Effector memory CD4-positive, alpha-beta T cell (primary cell): ENCODE measurements at regions not wholly inside any gene's neighbourhood (a gene's known extent, or its start where the extent isn't known, plus 50 kb on each side); places are given as distances from the start of the nearest gene placed in this dataset.

Experiments
- DNase-seq, 3 donors: peaks; one replicate each; pipeline ENCODE4 v3.0.0-alpha.2; 2020
- H3K27ac ChIP-seq: 2 replicates; pipeline ENCODE4 v1.7.0; 2013; ENCODE audit warnings: mild to moderate bottlenecking, low read length, moderate library complexity; ENCODE audit not compliant: insufficient read depth, poor library complexity, severe bottlenecking
- H3K27me3 ChIP-seq: replicated peaks from 2 replicates; pipeline ENCODE4 v1.7.0; 2013; ENCODE audit warnings: mild to moderate bottlenecking, low read length; ENCODE audit not compliant: insufficient read depth, control insufficient read depth, poor library complexity, severe bottlenecking
- H3K36me3 ChIP-seq: 2 replicates; pipeline ENCODE4 v1.7.0; 2013; ENCODE audit warnings: mild to moderate bottlenecking, low read length, moderate library complexity; ENCODE audit not compliant: control insufficient read depth, insufficient read depth
- H3K4me1 ChIP-seq: 2 replicates; pipeline ENCODE4 v1.7.0; 2013; ENCODE audit warnings: low read length, mild to moderate bottlenecking; ENCODE audit not compliant: control insufficient read depth, insufficient read depth, poor library complexity, severe bottlenecking
- H3K4me3 ChIP-seq: 2 replicates; pipeline ENCODE4 v1.7.0; 2013; ENCODE audit warnings: low read length, low read depth, mild to moderate bottlenecking; ENCODE audit not compliant: insufficient read depth, poor library complexity, severe bottlenecking
- H3K9me3 ChIP-seq: 2 replicates; pipeline ENCODE4 v1.7.0; 2013; ENCODE audit warnings: mild to moderate bottlenecking, low read length, moderate library complexity; ENCODE audit not compliant: control insufficient read depth

DNA sequence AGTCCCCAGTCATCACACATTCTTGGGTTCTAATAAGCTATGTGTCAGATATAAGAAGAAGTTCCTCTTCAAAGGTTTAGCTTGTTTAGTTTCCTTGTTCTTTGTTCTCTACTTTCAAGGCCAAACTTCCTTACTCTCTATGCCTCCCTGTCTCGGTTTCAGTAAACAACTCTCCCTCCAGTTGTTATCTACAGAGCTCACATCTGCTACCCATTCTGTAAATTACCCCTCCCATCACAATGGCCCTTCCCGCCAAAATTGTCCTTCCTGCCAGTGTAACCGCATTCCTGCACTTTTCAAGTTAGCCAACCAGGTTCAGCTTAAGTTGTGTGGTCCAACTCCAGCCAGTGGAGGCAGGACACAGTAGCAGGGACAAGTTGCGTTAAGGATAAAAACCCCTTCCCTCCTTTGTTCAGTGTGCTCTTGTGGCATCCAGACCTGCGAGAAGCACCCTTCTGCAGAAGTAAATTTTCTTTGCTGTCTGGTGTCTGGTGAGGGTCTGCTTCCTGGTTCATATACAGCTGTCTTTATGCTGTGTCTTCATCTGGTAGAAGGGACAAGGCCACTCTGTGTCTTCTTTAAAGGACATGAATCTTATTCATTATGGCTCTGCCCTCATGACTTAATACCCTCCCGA lies 342.1 kb upstream of the GRM7 start:
- Histone ChIP-seq H3K36me3 (no peaks in the 10 kb centered on the region), H3K27me3 (no peaks in the 10 kb centered on the region), H3K9me3 (no peaks in the 10 kb centered on the region), H3K4me1 (no peaks in the 10 kb centered on the region), H3K4me3 (no peak overlapping the region), H3K27ac (no peak overlapping the region)
- no peak for DNase-seq

DNA sequence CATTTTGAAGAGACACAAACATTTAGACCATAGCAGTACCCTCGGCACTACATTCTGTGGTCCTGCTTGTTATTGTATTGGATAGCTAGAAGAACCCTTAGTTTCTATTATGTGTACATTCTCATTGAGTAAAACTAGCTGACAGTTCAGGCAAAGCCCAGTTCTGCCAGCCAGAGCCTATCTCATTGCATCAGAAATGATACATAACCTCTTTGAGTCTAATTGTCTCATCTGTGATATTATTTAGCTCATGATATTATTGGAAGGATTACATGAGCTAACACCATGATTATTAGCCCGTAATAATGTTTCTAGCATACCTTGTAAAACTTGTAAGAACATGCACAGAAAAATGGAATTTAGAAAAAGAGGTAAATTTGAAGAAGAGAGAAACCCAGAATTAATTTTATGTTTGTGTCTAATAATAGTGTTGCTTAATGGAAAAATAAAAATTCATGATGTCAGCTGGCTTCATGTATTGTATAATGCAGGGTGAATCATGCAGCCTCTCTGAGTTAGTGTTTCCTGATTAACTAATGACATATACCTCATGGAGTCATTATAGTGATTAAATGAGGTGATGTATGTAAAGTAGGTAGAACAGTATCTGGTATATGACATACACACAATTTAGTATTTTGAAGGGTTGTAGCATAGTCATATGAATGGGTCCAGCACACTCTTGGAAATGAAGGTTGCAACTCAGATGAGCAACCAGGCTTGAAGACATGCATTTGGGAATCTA lies 339.4 kb upstream of the GRM7 start:
- Histone ChIP-seq H3K27ac (no peak overlapping the region), H3K27me3 (no peaks in the 10 kb centered on the region), H3K36me3 (no peaks in the 10 kb centered on the region), H3K4me3 (no peak overlapping the region), H3K4me1 (no peaks in the 10 kb centered on the region), H3K9me3 (no peaks in the 10 kb centered on the region)
- DNase-seq: no peak

DNA sequence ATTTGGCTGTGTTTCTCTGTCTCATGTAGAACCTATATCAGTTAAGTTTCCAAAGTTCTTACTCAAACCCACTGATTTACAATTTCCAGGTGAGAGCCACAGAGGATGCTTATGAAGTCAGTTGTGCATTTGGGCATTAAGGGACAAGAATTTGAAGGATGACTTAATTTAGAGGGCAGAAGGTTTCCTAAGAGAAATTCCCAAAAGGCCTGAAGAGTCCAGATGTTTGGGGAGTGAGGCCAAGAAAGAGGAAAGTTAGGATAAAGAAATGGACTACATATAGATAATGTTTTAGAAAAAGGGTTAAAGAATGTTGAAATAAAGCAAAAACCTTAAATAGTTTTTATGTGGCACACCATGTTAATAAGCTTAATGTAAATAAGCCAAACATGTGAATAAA lies 338.7 kb upstream of the GRM7 start:
- H3K4me1 ChIP-seq: no peaks in the 10 kb centered on the region
- no peaks in the 10 kb centered on the region for H3K36me3 ChIP-seq
- no peaks in the 10 kb centered on the region for H3K9me3 ChIP-seq
- H3K27ac ChIP-seq: no peak overlapping the region
- no peaks in the 10 kb centered on the region for H3K27me3 ChIP-seq
- no peak overlapping the region for H3K4me3 ChIP-seq
- DNase-seq: no peak

DNA sequence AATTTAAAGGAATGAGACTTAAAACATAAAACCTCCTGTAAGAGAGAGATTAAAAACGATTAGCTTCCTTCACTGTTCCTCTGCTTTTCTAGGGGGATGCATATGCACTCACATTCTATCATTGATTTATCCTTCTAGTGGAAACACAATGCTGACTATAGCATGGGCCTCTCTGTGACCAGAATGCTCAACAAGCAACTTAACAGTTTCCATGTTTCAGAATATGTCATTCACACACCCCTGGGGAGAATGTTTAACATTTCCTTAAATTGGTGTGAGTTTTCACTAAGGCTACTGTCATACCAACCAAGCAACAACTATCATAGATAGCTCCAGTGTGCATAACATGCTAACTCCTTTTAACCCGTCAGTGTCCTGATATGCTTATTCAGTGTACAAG lies 337.9 kb upstream of the GRM7 start:
- no peak overlapping the region for H3K27ac ChIP-seq
- no peaks in the 10 kb centered on the region for H3K4me1 ChIP-seq
- H3K36me3 ChIP-seq: no peaks in the 10 kb centered on the region
- no peak for DNase-seq
- H3K27me3 ChIP-seq: no peaks in the 10 kb centered on the region
- no peak overlapping the region for H3K4me3 ChIP-seq
- no peaks in the 10 kb centered on the region for H3K9me3 ChIP-seq

DNA sequence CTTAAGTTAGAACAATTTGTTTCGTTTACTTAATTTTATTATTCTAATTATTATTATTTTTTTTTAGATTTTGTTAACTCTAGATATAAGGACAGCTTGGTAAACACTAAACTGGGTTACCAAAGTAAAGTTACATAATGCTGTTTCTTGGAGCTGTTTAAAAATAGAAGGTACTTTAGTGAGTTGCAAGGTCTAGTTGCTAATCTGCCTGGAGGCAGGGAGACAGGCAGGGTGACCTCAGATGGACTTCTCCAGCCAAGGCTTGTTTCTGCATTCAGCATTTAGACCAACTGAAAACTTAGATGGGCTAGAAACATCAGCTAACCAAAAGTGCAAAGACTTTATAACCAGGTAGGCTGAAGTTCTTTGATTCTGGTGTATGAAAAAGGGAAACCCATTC lies 336.4 kb upstream of the GRM7 start:
- Histone ChIP-seq H3K4me1 (no peaks in the 10 kb centered on the region), H3K9me3 (no peaks in the 10 kb centered on the region), H3K4me3 (no peak overlapping the region), H3K27ac (no peak overlapping the region), H3K36me3 (no peaks in the 10 kb centered on the region), H3K27me3 (no peaks in the 10 kb centered on the region)
- DNase-seq: no peak

DNA sequence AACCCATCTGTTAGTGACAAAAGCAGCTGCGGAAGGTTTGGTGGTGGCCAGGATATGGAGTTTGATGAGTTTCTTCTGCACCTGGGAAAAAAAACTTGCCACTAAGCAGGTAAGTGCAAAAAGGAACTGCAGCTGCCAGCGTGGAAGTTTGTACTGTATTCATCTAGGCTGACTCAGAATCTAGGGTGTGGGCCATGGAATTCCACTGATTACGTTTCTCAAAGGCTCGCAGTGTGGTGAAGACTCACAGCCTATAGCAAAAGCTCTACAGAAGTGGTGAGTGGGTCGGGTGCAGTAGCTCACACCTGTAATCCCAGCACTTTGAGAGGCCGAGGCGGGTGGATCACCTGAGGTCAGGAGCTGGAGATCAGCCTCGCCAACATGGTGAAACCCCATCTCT lies 334.6 kb upstream of the GRM7 start:
- no peaks in the 10 kb centered on the region for H3K9me3 ChIP-seq

DNA sequence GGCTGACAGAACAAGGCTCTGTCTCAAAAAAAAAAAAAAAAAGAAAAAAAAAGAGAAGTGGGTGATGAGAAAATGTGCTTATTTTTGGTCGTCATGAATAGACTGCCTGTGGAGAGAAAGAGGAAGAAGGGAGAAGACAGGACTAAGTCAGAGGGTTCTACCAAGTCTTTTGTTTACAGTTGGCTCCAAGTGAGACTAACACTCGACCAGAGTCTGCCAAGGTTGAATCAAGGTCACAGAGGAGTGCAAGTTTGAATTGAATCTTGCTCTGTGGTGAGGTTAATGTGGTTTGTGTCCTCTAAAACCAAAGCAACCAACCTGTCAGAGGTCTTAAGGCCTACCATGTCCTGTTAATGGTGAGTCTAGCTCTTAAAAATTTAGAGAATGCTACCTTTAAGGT lies 334.1 kb upstream of the GRM7 start:
- no peak overlapping the region for H3K27ac ChIP-seq
- H3K36me3 ChIP-seq: no peaks in the 10 kb centered on the region
- no peak overlapping the region for H3K4me3 ChIP-seq
- no peak for DNase-seq
- no peaks in the 10 kb centered on the region for H3K4me1 ChIP-seq
- no peaks in the 10 kb centered on the region for H3K9me3 ChIP-seq
- no peaks in the 10 kb centered on the region for H3K27me3 ChIP-seq

More for the DNA sequence above, 334.6 kb upstream of the GRM7 start:
- Histone ChIP-seq H3K36me3 (no peaks in the 10 kb centered on the region), H3K27me3 (no peaks in the 10 kb centered on the region), H3K4me3 (no peak overlapping the region), H3K27ac (no peak overlapping the region), H3K4me1 (no peaks in the 10 kb centered on the region)
- DNase-seq: no peak

DNA sequence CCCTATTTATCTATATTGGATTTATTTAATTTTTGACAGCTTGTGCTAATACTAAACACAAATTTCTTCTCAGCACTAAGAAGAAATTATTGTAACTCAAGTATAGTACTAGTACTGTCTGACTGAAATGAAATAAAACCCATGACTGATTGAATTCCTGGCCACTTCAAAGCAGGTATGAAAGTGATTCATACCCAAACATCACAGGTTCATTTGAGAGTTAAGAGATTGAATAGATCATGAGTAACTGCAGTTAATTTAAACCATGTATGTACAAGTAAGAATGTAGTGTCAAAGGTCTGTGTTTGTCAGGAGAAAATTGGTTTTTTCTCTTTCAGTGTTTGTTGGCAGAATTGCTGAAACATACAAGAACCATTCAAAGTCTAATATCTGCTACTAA lies 332.0 kb upstream of the GRM7 start:
- Histone ChIP-seq H3K27ac (no peak overlapping the region), H3K27me3 (no peaks in the 10 kb centered on the region), H3K4me3 (no peak overlapping the region), H3K9me3 (no peaks in the 10 kb centered on the region), H3K4me1 (no peaks in the 10 kb centered on the region), H3K36me3 (no peaks in the 10 kb centered on the region)
- DNase-seq: no peak

DNA sequence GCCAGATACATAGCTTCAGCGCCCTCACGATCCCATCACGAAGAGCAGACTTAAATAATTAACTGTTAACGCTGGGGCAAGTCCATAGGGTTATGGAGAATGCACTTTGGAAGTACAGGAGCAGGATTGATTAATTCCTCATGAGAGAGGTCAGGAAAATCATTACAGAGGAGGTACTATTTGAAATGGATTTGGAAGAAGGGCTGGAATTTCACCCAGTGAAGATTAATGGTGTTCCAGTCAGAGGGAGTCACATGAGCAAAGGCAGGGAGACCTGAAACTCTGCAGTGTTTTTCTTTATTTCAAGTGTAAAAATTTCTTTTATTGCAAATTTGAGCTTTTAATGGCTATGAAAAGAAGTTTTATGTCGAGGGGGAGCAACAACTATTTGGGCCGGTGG lies 329.8 kb upstream of the GRM7 start:
- Histone ChIP-seq H3K4me1 (no peaks in the 10 kb centered on the region), H3K27ac (no peak overlapping the region), H3K9me3 (no peaks in the 10 kb centered on the region), H3K36me3 (no peaks in the 10 kb centered on the region), H3K4me3 (no peak overlapping the region), H3K27me3 (no peaks in the 10 kb centered on the region)
- DNase-seq: no peak

DNA sequence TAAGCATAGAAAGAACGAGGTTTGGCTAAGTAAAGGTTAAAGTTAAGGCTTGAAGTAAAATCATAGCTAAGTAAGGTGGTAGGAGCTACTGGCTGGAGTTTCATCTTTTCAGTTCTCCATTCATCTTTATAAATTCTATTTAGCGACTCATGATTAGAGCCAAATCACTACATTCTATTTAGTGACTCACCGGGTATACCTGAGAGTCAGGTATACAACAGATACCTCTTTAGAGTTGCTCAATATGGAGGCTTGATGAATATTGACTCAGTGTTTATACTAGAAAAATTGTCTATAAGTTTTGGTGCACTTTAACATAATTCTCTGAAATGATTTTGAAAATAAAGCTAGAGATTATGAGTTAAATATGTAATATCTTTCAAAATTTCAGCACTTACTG lies 328.8 kb upstream of the GRM7 start:
- no peaks in the 10 kb centered on the region for H3K9me3 ChIP-seq
- H3K27me3 ChIP-seq: no peaks in the 10 kb centered on the region
- H3K36me3 ChIP-seq: no peaks in the 10 kb centered on the region
- H3K4me3 ChIP-seq: no peak overlapping the region
- no peaks in the 10 kb centered on the region for H3K4me1 ChIP-seq
- H3K27ac ChIP-seq: no peak overlapping the region
- DNase-seq: no peak
